ENCODE measurements at regions not wholly inside any gene's neighbourhood (a gene's known extent, or its start where the extent isn't known, plus 50 kb on each side); places are given as distances from the start of the nearest gene placed in this dataset.

GRCh38 chr5:61813361-61813760 lies 481.3 kb downstream of the ZSWIM6 start:
- TF ChIP-seq POLR2A (IDR thresholded peaks at IDR 0.05) (no peak), CTCF (IDR thresholded peaks at IDR 0.05) (no peak), POLR2AphosphoS5 (IDR thresholded peaks at IDR 0.05) (no peak), EP300 (IDR thresholded peaks at IDR 0.05) (no peak)
